Thyroid gland (tissue), 4 donors: ENCODE measurements at regions not wholly inside any gene's neighbourhood (a gene's known extent, or its start where the extent isn't known, plus 50 kb on each side); places are given as distances from the start of the nearest gene placed in this dataset.

Source experiments
- CTCF ChIP-seq, 6 experiments: fragments of 200-600 bp in 3 of 6; fragments of 450-650 bp in 3 of 6; sonication (generic) in 3 of 6; IDR thresholded peaks; one replicate each; pipeline ENCODE4 v1.5.1; 2016 to 2019; ENCODE audit warnings: antibody characterized with exemption in 6 of 6, mild to moderate bottlenecking in 2 of 6, inconsistent platforms in 1 of 6, moderate library complexity in 1 of 6
- POLR2A ChIP-seq, 2 donors: fragments of 450-650 bp; IDR thresholded peaks; one replicate each; pipeline ENCODE4 v1.6.1; 2017; ENCODE audit warnings: antibody characterized with exemption in 2 of 2, mild to moderate bottlenecking in 2 of 2, moderate library complexity in 1 of 2

GRCh38 chr2:95719473-95720060, 127.8 kb downstream of the TRIM43 start:
- TF ChIP-seq CTCF (IDR thresholded peaks at IDR 0.05) (peak in 2 of 6 experiments; percentile 12 to 20), POLR2A (IDR thresholded peaks at IDR 0.05) (peak in 1 of 2 donors; percentile 53)
